ENCODE measurements at regions not wholly inside any gene's neighbourhood (a gene's known extent, or its start where the extent isn't known, plus 50 kb on each side); places are given as distances from the start of the nearest gene placed in this dataset.

DNA sequence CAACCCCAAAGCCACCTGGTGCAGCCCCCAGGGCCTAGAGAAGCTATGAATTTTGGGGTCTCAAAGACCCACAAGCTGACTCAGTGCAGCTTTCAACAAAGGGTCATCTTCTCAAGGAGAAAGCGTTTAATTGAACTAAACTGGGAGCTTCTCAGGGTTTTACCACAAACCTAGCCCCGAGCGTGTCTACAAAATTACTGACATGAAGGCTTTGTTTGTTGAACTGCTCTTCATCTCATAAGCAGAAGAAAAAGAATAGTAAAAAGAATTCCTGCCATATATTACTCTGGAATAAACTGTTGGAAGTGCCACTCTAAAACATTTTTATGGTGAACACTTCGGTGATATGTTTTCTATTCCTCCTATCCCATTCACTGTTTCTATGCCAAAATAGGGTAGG, 50.8 kb upstream of the INCENP start:
- FAIRE-seq (no peak), DNase-seq (ENCODE audit: insufficient read length, low spot score) (no peak)
- TF ChIP-seq TAF1 (IDR thresholded peaks at IDR 0.05; ENCODE audit: low read depth, low read length) = no peak
- no peak for TF ChIP-seq POU2F2 (IDR thresholded peaks at IDR 0.05; ENCODE audit: low read depth, low read length)
- TF ChIP-seq POLR2AphosphoS5 (IDR thresholded peaks at IDR 0.05; ENCODE audit: low read depth, low read length) = no peak
- no peak for TF ChIP-seq PAX5 (IDR thresholded peaks at IDR 0.05; ENCODE audit: insufficient read depth, low read length, severe bottlenecking)
- TF ChIP-seq SPI1 (IDR thresholded peaks at IDR 0.05; ENCODE audit: low read depth, low read length) = no peak
- no peak for TF ChIP-seq POLR2A (IDR thresholded peaks at IDR 0.05; ENCODE audit: low read depth, low read length)

GRCh38 chr11:62071408-62071807, 52.4 kb upstream of the INCENP start:
- no peak for TF ChIP-seq PAX5 (IDR thresholded peaks at IDR 0.05; ENCODE audit: insufficient read depth, low read length, severe bottlenecking)
- no peak for TF ChIP-seq SPI1 (IDR thresholded peaks at IDR 0.05; ENCODE audit: low read depth, low read length)
- TF ChIP-seq POLR2AphosphoS5 (IDR thresholded peaks at IDR 0.05; ENCODE audit: low read depth, low read length) = no peak
- no peak for TF ChIP-seq TAF1 (IDR thresholded peaks at IDR 0.05; ENCODE audit: low read depth, low read length)
- no peak for TF ChIP-seq POU2F2 (IDR thresholded peaks at IDR 0.05; ENCODE audit: low read depth, low read length)
- TF ChIP-seq POLR2A (IDR thresholded peaks at IDR 0.05; ENCODE audit: low read depth, low read length) = no peak
- FAIRE-seq = no peak
- no peak for DNase-seq (ENCODE audit: insufficient read length, low spot score)

DNA sequence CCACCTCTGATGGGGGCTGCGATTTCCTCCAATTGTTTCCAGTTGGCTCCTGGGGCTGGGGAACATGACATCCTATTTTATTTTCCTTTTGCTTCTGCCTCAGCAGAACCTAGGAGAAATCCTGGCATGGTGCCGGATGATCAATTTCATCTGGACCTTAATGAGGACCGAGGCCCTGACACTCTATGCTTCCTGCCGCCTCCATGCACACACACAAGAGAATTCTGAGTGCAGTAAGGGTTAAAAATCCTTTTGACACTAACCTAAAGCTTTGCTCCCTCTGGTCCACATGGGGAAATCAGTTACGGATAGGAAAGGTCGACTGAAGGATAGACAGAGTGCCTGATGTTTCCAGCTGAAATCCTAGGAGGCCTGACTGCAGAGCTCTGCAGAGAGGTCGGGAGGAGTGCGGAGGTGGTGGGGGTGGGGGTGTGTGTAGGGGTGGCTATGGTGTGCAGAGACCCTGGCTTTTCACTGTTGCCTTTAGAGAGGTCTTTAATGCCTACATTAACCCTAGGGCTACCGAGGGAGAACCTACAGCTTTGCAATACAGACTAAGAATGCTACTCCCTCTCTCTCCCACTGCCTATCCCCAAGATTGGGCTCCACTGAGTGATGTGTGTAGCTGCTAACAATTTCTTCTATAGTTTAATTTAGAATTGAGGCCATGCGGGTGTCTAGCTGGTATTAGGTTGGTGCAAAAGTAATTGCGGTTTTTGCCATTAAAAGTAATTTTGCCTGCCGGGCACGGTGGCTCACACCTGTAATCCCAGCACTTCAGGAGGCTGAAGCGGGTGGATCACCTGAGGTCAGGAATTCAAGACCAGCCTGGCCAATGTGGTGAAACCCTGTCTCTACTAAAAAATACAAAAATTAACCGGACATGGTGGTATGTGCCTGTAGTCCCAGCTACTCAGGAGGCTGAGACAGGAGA, 53.6 kb upstream of the INCENP start:
- FAIRE-seq = no peak

GRCh38 chr11:62069374-62069773, 54.4 kb upstream of the INCENP start:
- no peak for DNase-seq (ENCODE audit: insufficient read length, low spot score)
- no peak for FAIRE-seq
- TF ChIP-seq TAF1 (IDR thresholded peaks at IDR 0.05; ENCODE audit: low read depth, low read length) (no peak), POLR2A (IDR thresholded peaks at IDR 0.05; ENCODE audit: low read depth, low read length) (no peak), SPI1 (IDR thresholded peaks at IDR 0.05; ENCODE audit: low read depth, low read length) (no peak), POU2F2 (IDR thresholded peaks at IDR 0.05; ENCODE audit: low read depth, low read length) (no peak), PAX5 (IDR thresholded peaks at IDR 0.05; ENCODE audit: insufficient read depth, low read length, severe bottlenecking) (no peak), POLR2AphosphoS5 (IDR thresholded peaks at IDR 0.05; ENCODE audit: low read depth, low read length) (no peak)

More for the DNA sequence above, 53.6 kb upstream of the INCENP start:
- no peak for TF ChIP-seq PAX5 (IDR thresholded peaks at IDR 0.05; ENCODE audit: insufficient read depth, low read length, severe bottlenecking)
- TF ChIP-seq POU2F2 (IDR thresholded peaks at IDR 0.05; ENCODE audit: low read depth, low read length) = no peak
- no peak for TF ChIP-seq TAF1 (IDR thresholded peaks at IDR 0.05; ENCODE audit: low read depth, low read length)
- TF ChIP-seq POLR2A (IDR thresholded peaks at IDR 0.05; ENCODE audit: low read depth, low read length) = no peak
- no peak for TF ChIP-seq SPI1 (IDR thresholded peaks at IDR 0.05; ENCODE audit: low read depth, low read length)
- TF ChIP-seq POLR2AphosphoS5 (IDR thresholded peaks at IDR 0.05; ENCODE audit: low read depth, low read length) = no peak
- no peak for DNase-seq (ENCODE audit: insufficient read length, low spot score)

- no peak for FAIRE-seq
- TF ChIP-seq SPI1 (IDR thresholded peaks at IDR 0.05; ENCODE audit: low read depth, low read length) = no peak
- no peak for TF ChIP-seq TAF1 (IDR thresholded peaks at IDR 0.05; ENCODE audit: low read depth, low read length)
- no peak for TF ChIP-seq POLR2A (IDR thresholded peaks at IDR 0.05; ENCODE audit: low read depth, low read length)
- TF ChIP-seq PAX5 (IDR thresholded peaks at IDR 0.05; ENCODE audit: insufficient read depth, low read length, severe bottlenecking) = no peak
- TF ChIP-seq POU2F2 (IDR thresholded peaks at IDR 0.05; ENCODE audit: low read depth, low read length) = no peak
- no peak for TF ChIP-seq POLR2AphosphoS5 (IDR thresholded peaks at IDR 0.05; ENCODE audit: low read depth, low read length)
- DNase-seq (ENCODE audit: insufficient read length, low spot score) = no peak
Measured at GRCh38 chr11:62068730-62069129, 55.1 kb upstream of the INCENP start.

DNA sequence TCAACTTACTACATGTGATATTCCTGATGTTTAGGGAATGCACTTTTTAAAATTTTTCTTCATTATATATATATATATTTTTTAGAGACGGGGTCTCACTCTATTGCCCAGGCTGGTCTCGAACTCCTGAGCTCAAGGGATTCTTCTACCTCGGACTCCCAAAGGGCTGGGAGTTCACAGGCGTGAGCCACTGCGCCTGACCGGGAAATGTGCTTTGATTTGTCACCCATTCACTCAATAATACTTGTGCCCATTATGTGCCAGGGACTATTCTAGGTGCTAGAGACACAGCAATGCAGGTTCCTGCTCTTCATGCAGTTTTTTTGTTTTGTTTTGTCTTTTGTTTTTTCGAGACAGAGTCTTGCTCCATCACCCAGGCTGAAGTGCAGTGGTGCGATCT, 56.1 kb upstream of the INCENP start:
- DNase-seq (ENCODE audit: insufficient read length, low spot score) (no peak), FAIRE-seq (no peak)
- no peak for TF ChIP-seq POU2F2 (IDR thresholded peaks at IDR 0.05; ENCODE audit: low read depth, low read length)
- no peak for TF ChIP-seq PAX5 (IDR thresholded peaks at IDR 0.05; ENCODE audit: insufficient read depth, low read length, severe bottlenecking)
- no peak for TF ChIP-seq POLR2AphosphoS5 (IDR thresholded peaks at IDR 0.05; ENCODE audit: low read depth, low read length)

GRCh38 chr11:62064221-62064620, 59.6 kb upstream of the INCENP start:
- FAIRE-seq (no peak), DNase-seq (ENCODE audit: insufficient read length, low spot score) (no peak)
- TF ChIP-seq PAX5 (IDR thresholded peaks at IDR 0.05; ENCODE audit: insufficient read depth, low read length, severe bottlenecking) (no peak), TAF1 (IDR thresholded peaks at IDR 0.05; ENCODE audit: low read depth, low read length) (no peak), POLR2AphosphoS5 (IDR thresholded peaks at IDR 0.05; ENCODE audit: low read depth, low read length) (no peak), SPI1 (IDR thresholded peaks at IDR 0.05; ENCODE audit: low read depth, low read length) (no peak), POLR2A (IDR thresholded peaks at IDR 0.05; ENCODE audit: low read depth, low read length) (no peak), POU2F2 (IDR thresholded peaks at IDR 0.05; ENCODE audit: low read depth, low read length) (no peak)

- TF ChIP-seq POLR2A (IDR thresholded peaks at IDR 0.05; ENCODE audit: low read depth, low read length) (no peak), POU2F2 (IDR thresholded peaks at IDR 0.05; ENCODE audit: low read depth, low read length) (no peak), POLR2AphosphoS5 (IDR thresholded peaks at IDR 0.05; ENCODE audit: low read depth, low read length) (no peak)
- FAIRE-seq = no peak
- no peak for DNase-seq (ENCODE audit: insufficient read length, low spot score)
Measured at GRCh38 chr11:62062223-62062861, 61.5 kb upstream of the INCENP start.

DNA sequence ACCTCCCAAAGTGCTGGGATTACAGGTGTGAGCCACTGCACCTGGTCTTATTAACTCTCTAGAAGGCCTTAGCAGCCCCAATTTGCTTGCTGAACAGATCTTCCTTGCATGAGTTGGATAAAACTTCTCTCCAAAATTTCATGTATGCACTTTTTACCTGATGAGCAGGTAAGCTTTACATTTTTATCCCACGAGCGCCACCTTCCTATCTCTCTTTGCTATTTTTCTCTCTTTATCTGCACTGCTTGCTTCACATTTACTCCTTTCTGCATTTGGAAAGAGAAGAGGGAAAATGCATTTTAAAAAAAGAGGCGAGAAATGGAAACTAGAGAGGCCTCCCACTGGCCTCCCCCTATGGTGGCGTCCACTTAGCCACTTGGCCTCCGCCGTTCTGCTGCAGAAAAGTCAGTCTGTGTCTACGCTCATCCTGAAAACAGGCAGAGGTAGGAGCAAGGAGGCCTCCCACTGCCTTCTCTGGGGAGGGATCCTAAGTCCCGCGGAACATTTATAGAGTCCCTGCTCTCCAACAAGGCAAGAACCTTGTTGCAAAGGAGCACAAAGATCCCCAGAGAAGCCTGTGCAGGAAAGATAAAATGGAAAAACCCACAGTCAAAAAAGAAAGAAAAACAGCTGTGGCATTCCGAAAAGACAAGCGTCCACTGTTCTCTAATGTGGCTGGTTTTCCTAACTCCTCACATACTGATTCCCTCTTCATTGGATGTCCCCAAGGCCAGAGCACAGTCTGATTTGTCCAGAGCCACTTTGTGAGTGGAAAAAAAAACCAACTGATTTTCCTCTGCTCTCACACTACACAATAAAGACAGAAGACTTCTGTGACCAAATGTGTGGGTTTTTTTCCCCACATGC, 62.2 kb upstream of the INCENP start:
- DNase-seq (ENCODE audit: insufficient read length, low spot score) (no peak), FAIRE-seq (no peak)
- TF ChIP-seq POU2F2 (IDR thresholded peaks at IDR 0.05; ENCODE audit: low read depth, low read length) = no peak
- no peak for TF ChIP-seq TAF1 (IDR thresholded peaks at IDR 0.05; ENCODE audit: low read depth, low read length)
- no peak for TF ChIP-seq SPI1 (IDR thresholded peaks at IDR 0.05; ENCODE audit: low read depth, low read length)
- no peak for TF ChIP-seq POLR2AphosphoS5 (IDR thresholded peaks at IDR 0.05; ENCODE audit: low read depth, low read length)
- no peak for TF ChIP-seq POLR2A (IDR thresholded peaks at IDR 0.05; ENCODE audit: low read depth, low read length)
- TF ChIP-seq PAX5 (IDR thresholded peaks at IDR 0.05; ENCODE audit: insufficient read depth, low read length, severe bottlenecking) = no peak
